Stimulated activated CD8-positive, alpha-beta memory T cell treated with anti-CD3 and anti-CD28 coated beads, Interleukin-2, amount 100 ng/mL, for 48 hours (primary cell): ENCODE measurements at regions not wholly inside any gene's neighbourhood (a gene's known extent, or its start where the extent isn't known, plus 50 kb on each side); places are given as distances from the start of the nearest gene placed in this dataset.
A peak's percentile ranks its signal among the peaks of the same experiment; 100 is the strongest.
"Not testable (repeated sequence)": the region's sequence is repeated elsewhere in the genome, so short reads cannot be mapped to it uniquely, and the experiment has no call there.

Experiments used
- DNase-seq, 2 donors: peaks; one replicate each; pipeline ENCODE4 v3.0.0-alpha.2; 2020; ENCODE audit warnings: low read depth in 2 of 2

- DNase-seq, result no peak
These were observed 97.6 kb upstream of the ANXA1 start for GRCh38 chr9:73054091-73054490.

- no peak for DNase-seq
These were observed 98.1 kb upstream of the ANXA1 start for GRCh38 chr9:73053543-73053942.

GRCh38 chr9:73050887-73051550, 98.2 kb upstream of the ALDH1A1 start:
- DNase-seq, result no peak

GRCh38 chr9:73050065-73050816, 97.4 kb upstream of the ALDH1A1 start:
- DNase-seq, result no peak

- DNase-seq, result no peak
These were observed 96.4 kb upstream of the ALDH1A1 start for GRCh38 chr9:73049280-73049679.

GRCh38 chr9:73046769-73047168, 93.9 kb upstream of the ALDH1A1 start:
- DNase-seq, result no peak

GRCh38 chr9:73044776-73045175, 91.9 kb upstream of the ALDH1A1 start:
- DNase-seq, result not testable (repeated sequence)

- DNase-seq, result no peak
These were observed 89.3 kb upstream of the ALDH1A1 start for GRCh38 chr9:73042155-73042554.

- DNase-seq, result no peak
These were observed 86.7 kb upstream of the ALDH1A1 start for GRCh38 chr9:73039271-73040263.

- DNase-seq, result no peak
These were observed 85.8 kb upstream of the ALDH1A1 start for GRCh38 chr9:73038613-73039012.

- DNase-seq, result no peak
These were observed 85.2 kb upstream of the ALDH1A1 start for GRCh38 chr9:73038089-73038509.

- no peak for DNase-seq
These were observed 84.8 kb upstream of the ALDH1A1 start for GRCh38 chr9:73037613-73038012.

GRCh38 chr9:73034962-73035361, 82.1 kb upstream of the ALDH1A1 start:
- DNase-seq, result no peak

- no peak for DNase-seq
These were observed 78.5 kb upstream of the ALDH1A1 start for GRCh38 chr9:73031350-73031749.

GRCh38 chr9:73030370-73031030, 77.6 kb upstream of the ALDH1A1 start:
- DNase-seq, result no peak

- DNase-seq, result no peak
These were observed 76.5 kb upstream of the ALDH1A1 start for GRCh38 chr9:73029346-73029745.

- no peak for DNase-seq
These were observed 73.5 kb upstream of the ALDH1A1 start for GRCh38 chr9:73026375-73026774.

- no peak for DNase-seq
These were observed 71.8 kb upstream of the ALDH1A1 start for GRCh38 chr9:73024601-73025034.

GRCh38 chr9:73023025-73023541, 70.2 kb upstream of the ALDH1A1 start:
- peak; percentile 17 to 21 for DNase-seq

- no peak for DNase-seq
These were observed 69.5 kb upstream of the ALDH1A1 start for GRCh38 chr9:73022353-73022752.

GRCh38 chr9:73020877-73021276, 68.0 kb upstream of the ALDH1A1 start:
- no peak for DNase-seq
